Liver (tissue), 7 donors: ENCODE measurements at regions not wholly inside any gene's neighbourhood (a gene's known extent, or its start where the extent isn't known, plus 50 kb on each side); places are given as distances from the start of the nearest gene placed in this dataset.
"Not testable (repeated sequence)": the region's sequence is repeated elsewhere in the genome, so short reads cannot be mapped to it uniquely, and the experiment has no call there.

ENCODE experiments used
- DNase-seq: peaks from one replicate; pipeline ENCODE4 v3.0.0-alpha.2; 2017; ENCODE audit warnings: low spot score
- H3K27ac ChIP-seq, 2 donors: one replicate each; pipeline ENCODE4 v1.7.0; 2013; ENCODE audit warnings: inconsistent platforms in 2 of 2, low read length in 2 of 2, control low read depth in 1 of 2, low read depth in 1 of 2, mild to moderate bottlenecking in 1 of 2
- H3K27me3 ChIP-seq, 4 donors: one replicate each; pipeline versions ENCODE4 v1.6.1 to v1.7.0; 2013; ENCODE audit warnings: low read length in 3 of 4, inconsistent platforms in 1 of 4, mild to moderate bottlenecking in 1 of 4, moderate library complexity in 1 of 4; ENCODE audit not compliant: control insufficient read depth in 4 of 4, insufficient read depth in 4 of 4
- H3K36me3 ChIP-seq, 4 donors: one replicate each; pipeline versions ENCODE4 v1.6.1 to v1.7.0; 2013; ENCODE audit warnings: low read length in 3 of 4, mild to moderate bottlenecking in 3 of 4, low read depth in 1 of 4, moderate library complexity in 1 of 4; ENCODE audit not compliant: control insufficient read depth in 4 of 4, insufficient read depth in 3 of 4
- H3K4me1 ChIP-seq, 4 donors: one replicate each; pipeline versions ENCODE4 v1.6.1 to v1.7.0; 2013; ENCODE audit warnings: low read length in 3 of 4, mild to moderate bottlenecking in 3 of 4, moderate library complexity in 1 of 4; ENCODE audit not compliant: control insufficient read depth in 4 of 4, insufficient read depth in 4 of 4
- H3K4me3 ChIP-seq, 3 donors: one replicate each; pipeline versions ENCODE4 v1.6.1 to v1.7.0; 2013; ENCODE audit warnings: low read length in 3 of 3, control low read depth in 1 of 3, low read depth in 1 of 3, mild to moderate bottlenecking in 1 of 3
- H3K9ac ChIP-seq, 2 donors: one replicate each; pipeline ENCODE4 v1.7.0; 2013; ENCODE audit warnings: low read length in 2 of 2, mild to moderate bottlenecking in 2 of 2, moderate library complexity in 2 of 2, control low read depth in 1 of 2, low read depth in 1 of 2
- H3K9me3 ChIP-seq, 4 donors: one replicate each; pipeline versions ENCODE4 v1.6.1 to v1.7.0; 2013; ENCODE audit warnings: low read length in 3 of 4; ENCODE audit not compliant: control insufficient read depth in 4 of 4
- EGR1 ChIP-seq, 2 donors: IDR thresholded peaks; 2 replicates each; pipeline ENCODE4 v1.6.1; 2016 to 2018; ENCODE audit warnings: antibody characterized with exemption in 2 of 2, low read depth in 2 of 2
- FOXA1 ChIP-seq: IDR thresholded peaks from 2 replicates; pipeline ENCODE4 v1.6.1; 2016; ENCODE audit warnings: antibody characterized with exemption
- GABPA ChIP-seq, 2 donors: IDR thresholded peaks in 1 of 2; conservative IDR thresholded peaks in 1 of 2; 2 replicates each; pipeline ENCODE4 v1.6.1; 2016; ENCODE audit warnings: antibody characterized with exemption in 2 of 2, mild to moderate bottlenecking in 1 of 2, moderate library complexity in 1 of 2
- HNF4A ChIP-seq, 2 donors: conservative IDR thresholded peaks; 2 replicates each; pipeline ENCODE4 v1.6.1; 2016; ENCODE audit warnings: antibody characterized with exemption in 2 of 2, mild to moderate bottlenecking in 2 of 2
- HNF4G ChIP-seq: IDR thresholded peaks from 2 replicates; pipeline ENCODE4 v1.6.1; 2016; ENCODE audit warnings: antibody characterized with exemption
- JUND ChIP-seq, 2 donors: IDR thresholded peaks; 2 replicates each; pipeline ENCODE4 v1.6.1; 2016; ENCODE audit warnings: antibody characterized with exemption in 2 of 2
- NR2F2 ChIP-seq: IDR thresholded peaks from 2 replicates; pipeline ENCODE4 v1.6.1; 2016; ENCODE audit warnings: antibody characterized with exemption
- RAD21 ChIP-seq, 2 donors: IDR thresholded peaks; 2 replicates each; pipeline ENCODE4 v1.6.1; 2016; ENCODE audit warnings: antibody characterized with exemption in 2 of 2, mild to moderate bottlenecking in 2 of 2
- RXRA ChIP-seq, 2 donors: IDR thresholded peaks; 2 replicates each; pipeline ENCODE4 v1.6.1; 2017 to 2018; ENCODE audit warnings: antibody characterized with exemption in 2 of 2, mild to moderate bottlenecking in 1 of 2
- SP1 ChIP-seq: IDR thresholded peaks from 2 replicates; pipeline ENCODE4 v1.6.1; 2018; ENCODE audit warnings: antibody characterized with exemption, mild to moderate bottlenecking
- YY1 ChIP-seq: IDR thresholded peaks from 2 replicates; pipeline ENCODE4 v1.6.1; 2016; ENCODE audit warnings: antibody characterized with exemption, mild to moderate bottlenecking
- WGBS: extraction: QIAGEN DNeasy Blood & Tissue Kit; methylation state at CpG from one replicate; pipeline ENCODE4 v1.1.7; 2013; 5-methylcytosine and 5-hydroxymethylcytosine counted together
- TF ChIP-seq, protein P1 (sequence below): IDR thresholded peaks from 2 replicates; pipeline ENCODE4 v1.6.1; 2016; ENCODE audit warnings: antibody characterized with exemption
- TF ChIP-seq, protein P2 (sequence below): IDR thresholded peaks from 2 replicates; pipeline ENCODE4 v1.6.1; 2016; ENCODE audit warnings: antibody characterized with exemption, mild to moderate bottlenecking
- TF ChIP-seq, protein P3 (sequence below): IDR thresholded peaks from 2 replicates; pipeline ENCODE4 v1.6.1; 2016; ENCODE audit warnings: antibody characterized with exemption
- TF ChIP-seq, protein P4 (sequence below): IDR thresholded peaks from 2 replicates; pipeline ENCODE4 v1.6.1; 2016; ENCODE audit warnings: antibody characterized with exemption
- donor health status: healthy.
- donor health status: healthy.
- donor health status: healthy.
- donor health status: healthy.

DNA sequence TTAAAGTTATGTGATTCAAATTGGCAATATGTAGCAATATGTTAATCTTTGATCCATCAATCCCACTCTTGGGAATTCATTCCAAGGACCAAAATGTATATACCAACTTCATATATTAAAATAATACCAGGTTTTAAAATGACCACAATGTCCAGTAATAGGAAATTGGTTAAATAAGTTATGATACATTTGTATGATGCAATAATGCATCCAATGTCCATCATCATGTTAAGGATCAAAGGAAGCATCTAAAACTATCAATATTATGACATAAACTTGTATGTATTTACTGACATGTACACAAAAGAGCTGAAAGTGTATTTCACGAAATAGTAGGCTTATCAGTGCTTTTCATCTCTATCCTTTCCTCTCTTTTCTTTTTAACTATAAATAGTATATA lies 406.0 kb downstream of the RSL24D1 start:
- Histone ChIP-seq H3K4me1 (no peaks in the 10 kb centered on the region), H3K27me3 (peaks cover 0 to 2% (median 0%) of the 10 kb centered on the region in 4 donors), H3K27ac (no peak overlapping the region), H3K4me3 (no peak overlapping the region), H3K36me3 (no peaks in the 10 kb centered on the region), H3K9ac (no peak overlapping the region), H3K9me3 (no peaks in the 10 kb centered on the region)
- 45% methylated on average over 1 of the region's 1 CpG for WGBS
- TF ChIP-seq YY1, result no peak
- TF ChIP-seq, protein P1, sequence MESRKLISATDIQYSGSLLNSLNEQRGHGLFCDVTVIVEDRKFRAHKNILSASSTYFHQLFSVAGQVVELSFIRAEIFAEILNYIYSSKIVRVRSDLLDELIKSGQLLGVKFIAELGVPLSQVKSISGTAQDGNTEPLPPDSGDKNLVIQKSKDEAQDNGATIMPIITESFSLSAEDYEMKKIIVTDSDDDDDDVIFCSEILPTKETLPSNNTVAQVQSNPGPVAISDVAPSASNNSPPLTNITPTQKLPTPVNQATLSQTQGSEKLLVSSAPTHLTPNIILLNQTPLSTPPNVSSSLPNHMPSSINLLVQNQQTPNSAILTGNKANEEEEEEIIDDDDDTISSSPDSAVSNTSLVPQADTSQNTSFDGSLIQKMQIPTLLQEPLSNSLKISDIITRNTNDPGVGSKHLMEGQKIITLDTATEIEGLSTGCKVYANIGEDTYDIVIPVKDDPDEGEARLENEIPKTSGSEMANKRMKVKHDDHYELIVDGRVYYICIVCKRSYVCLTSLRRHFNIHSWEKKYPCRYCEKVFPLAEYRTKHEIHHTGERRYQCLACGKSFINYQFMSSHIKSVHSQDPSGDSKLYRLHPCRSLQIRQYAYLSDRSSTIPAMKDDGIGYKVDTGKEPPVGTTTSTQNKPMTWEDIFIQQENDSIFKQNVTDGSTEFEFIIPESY, result no peak
- TF ChIP-seq FOXA1, result no peak
- TF ChIP-seq EGR1 (IDR thresholded peaks at IDR 0.05; ENCODE audit: low read depth in 2 of 2), result no peak
- no peak for TF ChIP-seq JUND (IDR thresholded peaks at IDR 0.05)
- TF ChIP-seq, protein P2, sequence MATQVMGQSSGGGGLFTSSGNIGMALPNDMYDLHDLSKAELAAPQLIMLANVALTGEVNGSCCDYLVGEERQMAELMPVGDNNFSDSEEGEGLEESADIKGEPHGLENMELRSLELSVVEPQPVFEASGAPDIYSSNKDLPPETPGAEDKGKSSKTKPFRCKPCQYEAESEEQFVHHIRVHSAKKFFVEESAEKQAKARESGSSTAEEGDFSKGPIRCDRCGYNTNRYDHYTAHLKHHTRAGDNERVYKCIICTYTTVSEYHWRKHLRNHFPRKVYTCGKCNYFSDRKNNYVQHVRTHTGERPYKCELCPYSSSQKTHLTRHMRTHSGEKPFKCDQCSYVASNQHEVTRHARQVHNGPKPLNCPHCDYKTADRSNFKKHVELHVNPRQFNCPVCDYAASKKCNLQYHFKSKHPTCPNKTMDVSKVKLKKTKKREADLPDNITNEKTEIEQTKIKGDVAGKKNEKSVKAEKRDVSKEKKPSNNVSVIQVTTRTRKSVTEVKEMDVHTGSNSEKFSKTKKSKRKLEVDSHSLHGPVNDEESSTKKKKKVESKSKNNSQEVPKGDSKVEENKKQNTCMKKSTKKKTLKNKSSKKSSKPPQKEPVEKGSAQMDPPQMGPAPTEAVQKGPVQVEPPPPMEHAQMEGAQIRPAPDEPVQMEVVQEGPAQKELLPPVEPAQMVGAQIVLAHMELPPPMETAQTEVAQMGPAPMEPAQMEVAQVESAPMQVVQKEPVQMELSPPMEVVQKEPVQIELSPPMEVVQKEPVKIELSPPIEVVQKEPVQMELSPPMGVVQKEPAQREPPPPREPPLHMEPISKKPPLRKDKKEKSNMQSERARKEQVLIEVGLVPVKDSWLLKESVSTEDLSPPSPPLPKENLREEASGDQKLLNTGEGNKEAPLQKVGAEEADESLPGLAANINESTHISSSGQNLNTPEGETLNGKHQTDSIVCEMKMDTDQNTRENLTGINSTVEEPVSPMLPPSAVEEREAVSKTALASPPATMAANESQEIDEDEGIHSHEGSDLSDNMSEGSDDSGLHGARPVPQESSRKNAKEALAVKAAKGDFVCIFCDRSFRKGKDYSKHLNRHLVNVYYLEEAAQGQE, result no peak
- TF ChIP-seq, protein P3, sequence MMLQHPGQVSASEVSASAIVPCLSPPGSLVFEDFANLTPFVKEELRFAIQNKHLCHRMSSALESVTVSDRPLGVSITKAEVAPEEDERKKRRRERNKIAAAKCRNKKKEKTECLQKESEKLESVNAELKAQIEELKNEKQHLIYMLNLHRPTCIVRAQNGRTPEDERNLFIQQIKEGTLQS, result no peak
- no peak for DNase-seq

DNA sequence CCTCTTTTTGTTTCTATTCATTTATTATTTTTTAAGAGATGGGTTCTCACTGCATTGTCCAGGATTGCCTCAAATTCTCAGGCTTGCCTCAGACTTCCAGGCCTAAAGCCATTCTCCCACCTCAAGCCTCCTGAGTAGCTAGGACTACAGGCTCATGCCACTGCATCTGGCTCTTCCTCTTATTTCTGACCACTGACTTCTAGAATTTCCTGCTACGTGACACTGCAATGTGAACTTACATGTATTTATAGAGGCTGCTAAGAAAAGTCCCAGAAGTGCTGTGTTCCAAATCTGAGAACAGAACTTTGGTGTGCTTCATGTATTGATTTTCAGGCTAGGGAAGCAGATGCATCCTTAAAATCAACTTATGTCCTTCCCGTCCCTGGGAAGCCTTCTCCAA lies 407.4 kb downstream of the RSL24D1 start:
- DNase-seq, result no peak
- Histone ChIP-seq H3K4me1 (no peaks in the 10 kb centered on the region), H3K4me3 (no peak overlapping the region), H3K9ac (no peak overlapping the region), H3K36me3 (no peaks in the 10 kb centered on the region), H3K27ac (no peak overlapping the region), H3K27me3 (peaks cover 0 to 2% (median 0%) of the 10 kb centered on the region in 4 donors), H3K9me3 (no peaks in the 10 kb centered on the region)
- 57% methylated on average over 2 of the region's 2 CpGs for WGBS
- TF ChIP-seq HNF4A (conservative IDR thresholded peaks at IDR 0.05) (no peak), GABPA (IDR thresholded peaks at IDR 0.05 in 1 of 2, conservative IDR thresholded peaks at IDR 0.05 in 1 of 2) (no peak), NR2F2 (no peak), JUND (IDR thresholded peaks at IDR 0.05) (no peak), YY1 (no peak), EGR1 (IDR thresholded peaks at IDR 0.05; ENCODE audit: low read depth in 2 of 2) (no peak), SP1 (no peak), RXRA (IDR thresholded peaks at IDR 0.05) (no peak), RAD21 (IDR thresholded peaks at IDR 0.05) (no peak), HNF4G (no peak)
- TF ChIP-seq, protein P4, sequence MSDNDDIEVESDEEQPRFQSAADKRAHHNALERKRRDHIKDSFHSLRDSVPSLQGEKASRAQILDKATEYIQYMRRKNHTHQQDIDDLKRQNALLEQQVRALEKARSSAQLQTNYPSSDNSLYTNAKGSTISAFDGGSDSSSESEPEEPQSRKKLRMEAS, result no peak
- TF ChIP-seq, protein P3, result no peak

DNA sequence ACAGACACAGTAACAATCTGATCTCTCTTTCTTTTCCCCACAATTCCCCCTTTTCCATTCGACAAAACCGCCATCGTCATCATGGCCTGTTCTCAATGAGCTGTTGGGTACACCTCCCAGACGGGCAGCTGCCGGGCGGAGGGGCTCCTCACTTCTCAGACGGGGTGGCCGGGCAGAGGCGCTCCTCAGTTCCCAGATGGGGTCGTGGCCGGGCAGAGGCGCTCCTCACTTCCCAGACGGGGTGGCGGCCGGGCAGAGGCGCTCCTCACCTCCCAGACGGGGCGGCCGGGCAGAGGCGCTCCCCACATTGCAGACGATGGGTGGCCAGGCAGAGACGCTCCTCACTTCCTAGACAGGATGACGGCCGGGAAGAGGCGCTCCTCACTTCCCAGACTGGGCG lies 415.5 kb downstream of the RSL24D1 start:
- H3K36me3 ChIP-seq, H3K4me3 ChIP-seq, H3K27ac ChIP-seq, DNase-seq, H3K4me1 ChIP-seq, H3K9me3 ChIP-seq, H3K9ac ChIP-seq, H3K27me3 ChIP-seq: not testable (repeated sequence)
- 93% methylated on average over 26 of the region's 26 CpGs for WGBS
